ENCODE measurements at regions not wholly inside any gene's neighbourhood (a gene's known extent, or its start where the extent isn't known, plus 50 kb on each side); places are given as distances from the start of the nearest gene placed in this dataset.

GRCh38 chr2:134776836-134777235 lies 58.0 kb upstream of the TMEM163 start:
- TF ChIP-seq CTCF (IDR thresholded peaks at IDR 0.05; ENCODE audit: insufficient read depth, low read length), result no peak
- no peak overlapping the region for H3K4me3 ChIP-seq (ENCODE audit: low read depth, low read length)
- no peak for DNase-seq (ENCODE audit: low read depth)

DNA sequence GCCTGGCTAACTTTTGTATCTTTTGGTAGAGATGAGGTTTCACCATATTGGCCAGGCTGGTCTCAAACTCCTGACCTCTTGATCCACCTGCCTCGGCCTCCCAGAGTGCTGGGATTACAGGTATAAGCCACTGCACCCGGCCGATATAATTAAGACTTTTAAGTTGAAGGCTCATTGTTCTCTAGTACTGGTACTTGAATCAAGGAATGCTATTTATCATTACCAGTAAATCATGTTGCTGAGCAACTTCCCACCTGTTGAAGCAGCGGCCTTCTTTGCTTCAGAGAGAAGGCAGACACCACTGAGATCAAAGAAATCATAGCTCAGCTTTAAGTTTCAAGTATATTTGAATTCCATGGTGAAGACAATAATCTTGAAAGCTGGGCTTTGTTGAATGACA lies 58.8 kb upstream of the TMEM163 start:
- TF ChIP-seq CTCF (IDR thresholded peaks at IDR 0.05; ENCODE audit: insufficient read depth, low read length), result no peak
- no peak overlapping the region for H3K4me3 ChIP-seq (ENCODE audit: low read depth, low read length)
- DNase-seq (ENCODE audit: low read depth), result no peak

DNA sequence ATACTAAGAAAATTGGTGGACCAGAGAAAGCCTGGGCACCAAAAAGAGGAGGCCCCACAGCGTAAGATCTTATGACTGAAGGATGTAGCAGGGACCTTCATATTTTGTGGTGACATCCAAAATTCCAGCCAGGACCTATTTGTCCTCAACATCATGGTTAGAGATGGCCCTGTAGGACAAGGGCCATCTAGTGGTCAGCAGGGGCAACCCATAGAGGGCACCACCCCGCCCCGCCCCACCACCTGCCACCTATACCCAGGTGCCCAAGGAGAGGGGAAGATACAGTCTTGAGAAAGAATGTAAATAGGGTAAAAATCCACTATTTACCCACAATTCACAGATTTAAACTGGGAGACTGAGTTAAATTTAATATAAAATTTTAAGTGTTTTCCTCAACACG lies 59.6 kb upstream of the TMEM163 start:
- TF ChIP-seq CTCF (IDR thresholded peaks at IDR 0.05; ENCODE audit: insufficient read depth, low read length), result peak; percentile 8
- H3K4me3 ChIP-seq (ENCODE audit: low read depth, low read length), result no peak overlapping the region
- no peak for DNase-seq (ENCODE audit: low read depth)

DNA sequence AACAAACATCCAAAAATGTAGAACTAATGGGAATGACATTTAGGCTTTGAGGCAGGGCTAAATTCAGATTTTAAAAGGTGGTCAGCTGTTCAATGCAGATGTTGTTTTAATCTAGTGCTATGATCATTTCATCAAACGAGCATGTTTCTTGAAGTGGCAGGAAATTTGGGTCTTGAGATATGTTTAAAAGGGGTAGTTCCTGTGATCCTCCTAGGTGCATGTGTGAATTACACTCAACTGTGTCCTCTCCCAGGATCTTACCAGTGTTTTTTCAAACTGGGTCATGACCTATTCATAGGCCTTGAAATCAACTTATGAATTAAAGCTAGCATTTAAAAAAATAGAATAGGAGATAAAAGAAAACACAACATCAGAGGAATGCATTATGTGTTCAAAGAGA lies 57.4 kb upstream of the ACMSD start:
- no peak overlapping the region for H3K4me3 ChIP-seq (ENCODE audit: low read depth, low read length)
- no peak for DNase-seq (ENCODE audit: low read depth)
- no peak for TF ChIP-seq CTCF (IDR thresholded peaks at IDR 0.05; ENCODE audit: insufficient read depth, low read length)

DNA sequence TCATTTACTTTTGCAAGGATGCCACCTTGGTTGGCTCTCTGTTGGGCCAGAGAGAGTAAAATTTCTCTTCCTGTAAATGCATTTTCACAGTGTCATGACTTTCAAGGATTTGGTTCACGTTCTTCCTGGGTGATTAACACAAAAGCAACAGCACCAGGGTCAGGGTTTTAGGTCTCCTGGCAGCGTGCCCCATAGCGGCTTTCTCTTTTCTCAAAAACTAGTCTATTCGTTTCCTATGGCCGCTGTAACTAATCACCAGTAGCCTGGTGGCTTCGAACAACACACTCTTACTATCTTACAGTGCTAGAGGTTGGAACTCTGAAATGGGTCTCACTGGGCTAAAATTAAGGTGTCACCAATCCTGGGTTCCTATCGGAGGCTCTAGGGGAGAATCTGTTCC lies 56.3 kb upstream of the ACMSD start:
- DNase-seq (ENCODE audit: low read depth), result no peak
- no peak for TF ChIP-seq CTCF (IDR thresholded peaks at IDR 0.05; ENCODE audit: insufficient read depth, low read length)
- no peak overlapping the region for H3K4me3 ChIP-seq (ENCODE audit: low read depth, low read length)

DNA sequence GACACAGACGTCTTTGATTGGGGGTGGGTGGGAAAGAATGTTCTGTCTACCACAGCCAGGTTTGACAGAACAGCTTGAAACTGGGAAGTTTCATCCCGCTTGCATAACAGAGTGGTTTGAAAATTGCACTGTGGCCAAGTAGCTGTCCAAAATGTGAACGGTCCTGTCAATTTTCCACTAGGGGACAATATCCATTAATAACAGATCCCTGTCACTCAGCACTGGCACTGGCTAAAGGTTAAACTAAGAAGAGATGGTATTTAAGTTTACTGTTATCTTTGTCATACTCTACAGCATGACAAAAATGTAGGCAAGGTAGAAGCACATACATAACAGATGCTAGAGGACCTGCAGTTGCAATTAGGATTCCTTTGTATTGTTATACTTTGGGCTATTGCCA lies 55.6 kb upstream of the ACMSD start:
- no peak overlapping the region for H3K4me3 ChIP-seq (ENCODE audit: low read depth, low read length)
- no peak for TF ChIP-seq CTCF (IDR thresholded peaks at IDR 0.05; ENCODE audit: insufficient read depth, low read length)
- DNase-seq (ENCODE audit: low read depth), result no peak

- H3K4me3 ChIP-seq (ENCODE audit: low read depth, low read length), result no peak overlapping the region
- TF ChIP-seq CTCF (IDR thresholded peaks at IDR 0.05; ENCODE audit: insufficient read depth, low read length), result no peak
- no peak for DNase-seq (ENCODE audit: low read depth)
These were observed 54.5 kb upstream of the ACMSD start for GRCh38 chr2:134783912-134784311.
